Activated T-helper 17 cell treated with anti-CD3 and anti-CD28 coated beads, Interleukin-2, amount 50 U/mL, for 72 hours (primary cell): ENCODE measurements at regions not wholly inside any gene's neighbourhood (a gene's known extent, or its start where the extent isn't known, plus 50 kb on each side); places are given as distances from the start of the nearest gene placed in this dataset.

Source experiments
- ATAC-seq: fragments of 150-1000 bp; cut with Tn5 transposase; replicated peaks from 2 replicates; pipeline ENCODE4 v1.10.0; 2021; ENCODE audit warnings: mild to moderate bottlenecking, moderate library complexity
- H3K27ac Mint-ChIP-seq: one replicate; pipeline ENCODE4 v1.8.0; 2022; ENCODE audit warnings: mixed read lengths
- H3K27me3 Mint-ChIP-seq: one replicate; pipeline ENCODE4 v1.8.0; 2022; ENCODE audit warnings: mixed read lengths
- H3K36me3 Mint-ChIP-seq: one replicate; pipeline ENCODE4 v1.8.0; 2022; ENCODE audit warnings: low read depth, mild to moderate bottlenecking, mixed read lengths
- H3K4me1 Mint-ChIP-seq: one replicate; pipeline ENCODE4 v1.8.0; 2022; ENCODE audit warnings: mixed read lengths
- H3K4me3 Mint-ChIP-seq: one replicate; pipeline ENCODE4 v1.8.0; 2022; ENCODE audit warnings: mild to moderate bottlenecking, mixed read lengths
- H3K9me3 Mint-ChIP-seq: one replicate; pipeline ENCODE4 v1.8.0; 2022; ENCODE audit warnings: mixed read lengths

DNA sequence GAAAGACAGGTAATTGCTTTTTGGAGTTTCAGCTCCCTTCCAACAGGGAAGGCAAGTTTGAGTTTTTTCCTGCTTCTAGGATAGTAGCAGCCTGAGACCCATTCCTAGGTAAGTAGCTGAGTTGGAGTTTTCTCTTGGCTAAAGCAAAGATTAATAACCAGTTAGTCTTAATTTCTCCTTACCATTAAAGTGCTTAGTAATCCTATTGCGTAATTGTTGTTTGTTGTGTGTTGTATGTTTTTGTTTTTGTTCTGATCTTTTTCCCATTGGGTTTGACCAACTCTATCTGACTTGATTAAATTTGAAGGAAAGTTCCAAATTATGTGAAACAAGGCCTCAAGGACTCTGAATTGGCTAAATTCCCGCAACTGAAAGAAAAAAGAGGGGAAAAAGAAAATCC is 83.5 kb downstream of the TBX22 start:
- no peak overlapping the region for H3K4me3 Mint-ChIP-seq
- no peaks in the 10 kb centered on the region for H3K4me1 Mint-ChIP-seq
- peaks cover 3% of the 10 kb centered on the region for H3K27me3 Mint-ChIP-seq
- ATAC-seq = no peak
- H3K27ac Mint-ChIP-seq = no peak overlapping the region
- H3K9me3 Mint-ChIP-seq = no peaks in the 10 kb centered on the region
- no peaks in the 10 kb centered on the region for H3K36me3 Mint-ChIP-seq

DNA sequence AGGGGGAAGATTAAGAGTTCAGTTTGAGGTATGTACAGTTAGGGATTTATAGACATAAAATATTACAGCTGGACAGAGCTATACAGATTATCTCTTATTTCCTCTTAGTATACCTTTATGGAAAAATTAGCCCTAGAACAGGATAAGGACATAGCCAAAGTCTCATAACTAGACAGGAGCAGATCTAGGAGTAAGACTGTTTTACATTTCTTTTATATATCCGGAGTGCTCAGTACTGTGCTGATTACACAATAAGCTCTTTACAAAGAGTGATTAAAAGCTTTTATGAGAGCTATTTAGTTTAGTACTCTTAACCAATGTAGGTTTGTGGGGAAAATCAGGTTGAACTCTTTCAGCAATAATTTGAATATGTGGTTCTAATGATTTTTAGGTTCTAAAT is 105.8 kb downstream of the TBX22 start:
- no peaks in the 10 kb centered on the region for H3K27me3 Mint-ChIP-seq
- no peak overlapping the region for H3K27ac Mint-ChIP-seq
- no peaks in the 10 kb centered on the region for H3K9me3 Mint-ChIP-seq
- H3K4me3 Mint-ChIP-seq = no peak overlapping the region
- H3K36me3 Mint-ChIP-seq = no peaks in the 10 kb centered on the region
- ATAC-seq = no peak
- H3K4me1 Mint-ChIP-seq = no peaks in the 10 kb centered on the region

DNA sequence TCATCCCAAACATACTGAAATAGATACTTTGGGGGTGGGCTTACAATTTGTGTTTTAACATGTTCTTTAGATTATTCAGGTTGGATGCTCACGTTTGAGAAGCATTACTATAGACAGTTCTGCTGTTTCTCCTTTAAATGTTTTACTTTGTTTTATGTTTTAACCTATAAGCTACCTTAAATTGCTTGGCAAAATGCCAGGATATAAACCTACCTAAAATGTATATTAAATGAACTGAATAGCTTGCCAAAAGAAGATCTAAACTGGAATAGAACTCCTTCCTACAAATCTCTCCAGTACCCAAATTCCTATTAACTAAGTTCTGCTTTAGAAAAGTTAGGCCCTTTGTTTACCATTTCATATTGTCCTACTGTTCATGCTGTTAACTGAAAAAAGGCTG is 124.4 kb downstream of the TBX22 start:
- Mint-ChIP-seq H3K27ac (no peak overlapping the region), H3K9me3 (peaks cover 4% of the 10 kb centered on the region), H3K4me3 (no peak overlapping the region), H3K36me3 (no peaks in the 10 kb centered on the region), H3K4me1 (no peaks in the 10 kb centered on the region), H3K27me3 (no peaks in the 10 kb centered on the region)
- no peak for ATAC-seq

DNA sequence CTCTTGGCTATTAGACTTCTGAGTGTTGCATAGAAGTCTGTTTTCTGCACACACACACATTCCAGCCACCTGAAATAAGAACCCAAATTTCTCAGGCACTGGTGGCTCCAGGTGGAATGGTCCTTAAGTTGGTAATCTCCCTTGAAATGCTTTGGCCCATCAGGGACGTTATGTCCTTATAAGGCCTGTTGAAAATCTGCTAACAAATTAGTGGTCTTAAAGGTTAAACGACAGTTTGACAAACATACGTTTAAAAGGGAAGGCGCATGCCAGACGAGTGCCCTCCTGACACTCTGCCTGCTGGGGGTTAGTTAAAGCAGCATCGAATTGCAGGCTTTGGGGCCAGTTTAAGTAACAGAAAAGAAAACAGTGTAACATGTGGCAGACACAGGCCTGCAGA is 125.0 kb downstream of the TBX22 start:
- H3K9me3 Mint-ChIP-seq = peaks cover 3% of the 10 kb centered on the region
- H3K4me1 Mint-ChIP-seq = no peaks in the 10 kb centered on the region
- H3K4me3 Mint-ChIP-seq = no peak overlapping the region
- H3K27ac Mint-ChIP-seq = no peak overlapping the region
- ATAC-seq = no peak
- H3K36me3 Mint-ChIP-seq = no peaks in the 10 kb centered on the region
- no peaks in the 10 kb centered on the region for H3K27me3 Mint-ChIP-seq

DNA sequence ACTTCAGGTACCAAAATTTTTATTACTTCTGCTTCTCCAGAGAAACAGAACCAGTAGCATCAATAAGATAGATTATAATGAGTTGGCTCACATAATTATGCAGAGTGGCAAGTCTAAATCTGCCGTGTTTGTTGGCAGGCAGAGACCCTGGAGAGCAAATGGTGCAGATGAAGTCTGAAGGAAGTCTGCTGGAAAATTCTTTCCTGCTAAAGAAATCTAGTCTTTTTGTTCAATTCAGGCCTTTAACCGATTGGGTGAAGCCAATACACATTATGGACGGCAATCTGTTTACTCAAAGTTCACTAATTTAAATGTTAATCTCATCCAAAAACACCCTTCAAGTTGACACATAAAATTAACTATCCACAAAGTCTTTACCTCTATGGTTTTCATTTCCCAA is 156.0 kb downstream of the TBX22 start:
- no peaks in the 10 kb centered on the region for H3K9me3 Mint-ChIP-seq
- no peak overlapping the region for H3K4me3 Mint-ChIP-seq
- ATAC-seq = no peak
- H3K36me3 Mint-ChIP-seq = no peaks in the 10 kb centered on the region
- no peak overlapping the region for H3K27ac Mint-ChIP-seq
- H3K4me1 Mint-ChIP-seq = no peaks in the 10 kb centered on the region
- H3K27me3 Mint-ChIP-seq = no peaks in the 10 kb centered on the region

DNA sequence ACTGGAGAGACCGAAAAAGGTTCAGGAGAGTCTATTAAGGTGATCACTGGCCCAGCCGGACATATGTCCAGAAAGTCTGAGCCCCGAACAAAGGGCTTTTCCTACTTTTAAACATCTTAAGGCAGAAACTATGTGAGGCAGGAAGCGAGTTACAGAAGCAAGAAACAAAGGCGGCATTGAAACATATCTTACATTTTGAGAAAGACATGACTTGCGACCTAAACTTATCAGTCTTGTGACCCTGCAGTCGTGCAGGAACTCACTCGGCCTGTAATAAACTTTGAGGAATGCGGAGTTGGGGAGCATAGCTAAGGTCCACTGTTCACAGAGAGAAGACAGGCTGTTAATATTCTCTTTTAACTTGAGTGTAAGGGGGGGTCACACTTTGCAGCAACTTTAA is 158.7 kb downstream of the TBX22 start:
- ATAC-seq = no peak
- Mint-ChIP-seq H3K36me3 (no peaks in the 10 kb centered on the region), H3K27me3 (no peaks in the 10 kb centered on the region), H3K4me3 (no peak overlapping the region), H3K27ac (no peak overlapping the region), H3K9me3 (no peaks in the 10 kb centered on the region), H3K4me1 (no peaks in the 10 kb centered on the region)

DNA sequence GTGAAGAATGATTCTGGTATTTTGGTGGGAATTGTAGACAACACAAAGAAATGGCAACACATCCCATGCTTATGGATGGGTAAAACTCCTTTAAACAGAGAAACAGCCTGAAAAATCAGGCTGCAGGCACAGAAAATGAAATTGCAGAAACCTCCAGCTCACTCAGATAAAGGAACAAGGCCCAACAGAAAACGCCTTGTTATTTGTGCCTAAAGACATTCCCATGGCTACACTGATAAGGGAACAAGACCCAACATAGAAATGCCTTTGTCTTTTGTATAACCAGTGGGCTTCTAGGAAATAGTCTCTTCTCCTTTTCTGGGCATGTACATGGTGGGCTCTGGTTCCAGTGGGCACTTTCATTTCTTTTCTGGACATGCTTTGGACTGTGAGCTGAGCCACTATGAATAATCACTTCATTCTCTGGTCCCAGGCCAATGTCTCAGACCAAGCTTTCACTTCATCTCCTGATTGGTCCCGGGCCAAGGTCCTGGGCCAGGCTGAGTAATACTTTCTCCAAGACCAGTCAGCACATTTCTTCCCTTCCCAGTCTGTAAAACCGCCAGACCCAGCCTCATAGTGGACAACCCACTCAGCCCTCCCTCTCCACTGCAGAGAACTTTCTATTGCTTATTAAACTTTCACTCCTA is 160.5 kb downstream of the TBX22 start:
- Mint-ChIP-seq H3K27ac (no peak overlapping the region), H3K9me3 (no peaks in the 10 kb centered on the region), H3K27me3 (no peaks in the 10 kb centered on the region), H3K4me1 (no peaks in the 10 kb centered on the region), H3K36me3 (no peaks in the 10 kb centered on the region), H3K4me3 (no peak overlapping the region)
- ATAC-seq = no peak

DNA sequence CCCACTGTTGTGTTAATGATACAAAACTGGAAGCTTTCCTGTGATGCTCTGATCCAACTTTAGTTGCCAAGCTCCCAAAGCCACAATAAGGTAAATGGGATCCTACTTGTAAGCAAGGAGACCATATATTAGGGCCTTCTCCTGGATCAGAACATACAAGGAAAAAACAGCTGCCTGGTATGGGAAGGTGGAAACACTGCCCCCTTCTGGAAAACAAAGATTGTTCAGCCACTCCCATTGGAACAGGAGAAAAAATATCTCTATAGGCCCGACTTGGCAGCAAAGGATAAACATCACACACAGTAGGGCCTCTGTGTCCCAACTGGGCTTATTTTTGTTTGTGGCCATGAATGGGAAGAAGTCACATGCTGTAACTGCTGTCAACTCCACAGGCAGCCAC is 166.5 kb downstream of the TBX22 start:
- no peak overlapping the region for H3K4me3 Mint-ChIP-seq
- no peaks in the 10 kb centered on the region for H3K9me3 Mint-ChIP-seq

DNA sequence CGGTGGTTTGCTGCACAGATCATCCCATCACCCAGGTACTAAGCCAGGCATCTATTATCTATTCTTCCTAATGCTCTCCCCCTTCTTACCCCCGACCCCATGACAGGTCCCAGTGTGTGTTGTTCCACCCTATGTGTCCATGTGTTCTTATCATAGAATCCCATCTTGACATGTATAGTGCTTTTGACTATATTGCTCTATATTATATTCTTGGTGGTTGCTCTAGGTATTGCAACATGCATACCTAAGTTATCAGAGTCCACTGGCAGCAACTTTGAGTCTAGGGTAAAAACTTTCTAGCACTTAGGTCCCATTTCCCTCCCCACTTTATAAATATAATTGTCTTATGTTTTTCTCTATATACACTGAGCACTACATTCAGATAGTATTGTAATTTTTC is 170.3 kb downstream of the TBX22 start:
- H3K4me3 Mint-ChIP-seq = no peak overlapping the region
- no peaks in the 10 kb centered on the region for H3K9me3 Mint-ChIP-seq
- ATAC-seq = no peak
- H3K36me3 Mint-ChIP-seq = no peaks in the 10 kb centered on the region
- no peaks in the 10 kb centered on the region for H3K4me1 Mint-ChIP-seq
- no peak overlapping the region for H3K27ac Mint-ChIP-seq
- no peaks in the 10 kb centered on the region for H3K27me3 Mint-ChIP-seq

More for the DNA sequence above, 166.5 kb downstream of the TBX22 start:
- H3K4me1 Mint-ChIP-seq = no peaks in the 10 kb centered on the region
- H3K27me3 Mint-ChIP-seq = no peaks in the 10 kb centered on the region
- H3K36me3 Mint-ChIP-seq = no peaks in the 10 kb centered on the region
- H3K27ac Mint-ChIP-seq = no peak overlapping the region
- no peak for ATAC-seq

DNA sequence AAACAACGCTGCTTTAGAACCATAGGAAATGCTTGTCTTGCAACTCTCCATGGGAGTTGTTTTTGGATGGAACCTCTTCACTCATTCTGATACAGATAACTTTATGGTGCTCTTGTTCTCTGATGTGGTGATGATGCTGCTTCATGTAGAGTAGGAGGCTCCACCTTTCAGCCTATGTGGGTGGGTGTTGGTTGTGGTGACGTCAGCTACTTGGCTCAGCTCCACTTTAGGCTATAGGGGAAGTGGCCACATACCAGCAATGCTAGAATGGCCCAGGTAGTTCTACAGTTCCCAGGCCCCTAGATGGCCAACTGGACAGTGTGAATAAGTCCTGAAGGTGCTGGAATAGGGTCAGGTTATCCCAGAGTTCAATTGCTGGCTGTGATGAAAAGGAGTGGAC is 192.1 kb downstream of the TBX22 start:
- no peak overlapping the region for H3K27ac Mint-ChIP-seq
- no peaks in the 10 kb centered on the region for H3K36me3 Mint-ChIP-seq
- H3K27me3 Mint-ChIP-seq = no peaks in the 10 kb centered on the region
- H3K9me3 Mint-ChIP-seq = no peaks in the 10 kb centered on the region
- H3K4me3 Mint-ChIP-seq = no peak overlapping the region
- no peak for ATAC-seq
- H3K4me1 Mint-ChIP-seq = no peaks in the 10 kb centered on the region

DNA sequence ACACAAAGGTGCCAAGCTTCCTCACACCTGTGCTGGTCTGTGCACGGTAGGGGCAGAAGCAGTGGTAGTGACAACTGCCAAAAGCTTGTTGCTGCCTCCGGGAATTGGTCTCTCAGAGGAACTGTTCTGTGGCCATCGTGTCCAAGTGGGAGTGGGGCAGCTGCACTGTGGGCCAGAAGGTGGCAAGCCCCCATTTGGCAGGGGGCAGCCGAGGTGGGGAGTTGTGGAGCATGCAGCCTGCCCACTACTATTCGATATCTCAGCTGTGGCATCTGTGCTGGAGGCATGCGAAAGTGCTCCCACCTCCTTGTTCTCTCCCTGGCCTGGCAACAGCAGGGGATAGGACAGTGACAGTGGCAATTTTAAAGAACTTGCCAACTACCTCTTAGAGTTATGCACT is 192.8 kb downstream of the TBX22 start:
- Mint-ChIP-seq H3K4me3 (no peak overlapping the region), H3K9me3 (no peaks in the 10 kb centered on the region), H3K36me3 (no peaks in the 10 kb centered on the region), H3K27me3 (no peaks in the 10 kb centered on the region), H3K4me1 (no peaks in the 10 kb centered on the region), H3K27ac (no peak overlapping the region)
- ATAC-seq = no peak

DNA sequence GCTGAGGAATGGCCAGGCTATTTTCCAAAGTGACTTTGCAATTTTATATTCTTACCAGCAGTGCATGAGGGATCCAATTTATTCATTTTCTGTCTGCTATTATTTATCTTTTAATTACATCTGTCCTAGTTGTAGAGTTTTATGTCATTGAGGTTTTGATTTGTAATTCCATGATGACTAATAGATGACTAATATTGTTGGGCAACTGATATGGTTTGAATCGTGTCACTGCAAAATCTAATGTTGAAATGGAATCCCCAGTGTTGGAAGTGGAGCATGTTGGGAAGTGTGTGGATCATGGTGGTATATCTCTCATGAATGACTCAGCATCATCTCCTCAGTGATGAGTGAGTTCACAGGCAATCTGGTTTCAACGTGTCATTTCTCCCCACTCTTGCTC is 201.5 kb downstream of the TBX22 start:
- Mint-ChIP-seq H3K4me1 (no peaks in the 10 kb centered on the region), H3K9me3 (no peaks in the 10 kb centered on the region)

DNA sequence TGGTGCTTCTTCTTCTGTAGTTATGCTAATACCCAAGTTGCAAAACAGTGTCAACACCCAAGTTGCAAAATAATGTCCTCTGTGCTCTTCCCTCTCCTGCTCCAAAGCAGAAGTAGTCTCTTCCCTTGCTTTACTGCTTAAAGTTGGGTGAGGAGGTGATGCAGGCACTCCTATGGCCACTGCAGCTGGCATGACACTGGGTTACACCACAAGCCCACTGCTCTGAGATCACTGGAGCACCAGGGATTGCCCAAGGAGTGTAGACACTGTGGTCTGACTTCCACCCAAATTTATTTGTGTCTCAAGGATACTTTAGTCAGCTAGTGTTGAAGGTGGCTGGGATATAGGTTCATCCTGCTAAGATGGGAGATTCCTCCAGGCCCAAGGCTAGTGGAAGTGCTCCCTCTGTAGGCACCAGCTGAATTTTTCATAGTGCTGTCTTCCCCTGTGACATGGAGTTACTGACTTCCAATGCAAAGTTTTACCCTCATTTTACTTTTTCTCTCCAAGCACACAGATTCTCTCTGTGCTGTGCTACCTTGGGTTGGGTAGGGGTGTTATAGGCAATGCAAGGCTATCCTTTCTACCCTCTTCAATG is 196.2 kb upstream of the TENT5D start:
- Mint-ChIP-seq H3K36me3 (no peaks in the 10 kb centered on the region), H3K4me3 (no peak overlapping the region), H3K4me1 (no peaks in the 10 kb centered on the region), H3K27ac (no peak overlapping the region), H3K9me3 (no peaks in the 10 kb centered on the region), H3K27me3 (no peaks in the 10 kb centered on the region)
- no peak for ATAC-seq

More for the DNA sequence above, 201.5 kb downstream of the TBX22 start:
- Mint-ChIP-seq H3K4me3 (no peak overlapping the region), H3K27me3 (no peaks in the 10 kb centered on the region), H3K27ac (no peak overlapping the region), H3K36me3 (no peaks in the 10 kb centered on the region)
- ATAC-seq = no peak

DNA sequence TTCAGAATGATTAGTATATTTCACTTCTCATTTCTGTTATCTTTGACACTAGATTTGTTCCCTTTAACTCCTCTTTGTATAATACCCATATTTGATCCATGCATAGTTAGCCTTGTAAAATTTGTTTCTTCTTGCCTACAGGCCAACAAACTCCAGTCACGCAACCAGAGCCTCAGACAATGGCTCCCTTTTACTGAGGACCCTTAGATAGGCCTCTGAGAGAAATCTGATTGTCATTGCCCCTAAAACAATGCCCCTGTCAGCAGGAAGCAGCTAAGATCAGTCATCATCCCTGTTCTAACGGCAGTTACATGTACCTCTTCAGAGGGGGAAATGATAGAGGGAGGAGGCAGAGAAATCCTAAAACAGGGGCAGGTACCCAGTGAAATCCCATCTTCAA is 190.6 kb upstream of the TENT5D start:
- H3K9me3 Mint-ChIP-seq = no peaks in the 10 kb centered on the region
- H3K27ac Mint-ChIP-seq = no peak overlapping the region
- H3K27me3 Mint-ChIP-seq = no peaks in the 10 kb centered on the region
- no peaks in the 10 kb centered on the region for H3K36me3 Mint-ChIP-seq
- H3K4me3 Mint-ChIP-seq = no peak overlapping the region
- no peaks in the 10 kb centered on the region for H3K4me1 Mint-ChIP-seq
- ATAC-seq = no peak

DNA sequence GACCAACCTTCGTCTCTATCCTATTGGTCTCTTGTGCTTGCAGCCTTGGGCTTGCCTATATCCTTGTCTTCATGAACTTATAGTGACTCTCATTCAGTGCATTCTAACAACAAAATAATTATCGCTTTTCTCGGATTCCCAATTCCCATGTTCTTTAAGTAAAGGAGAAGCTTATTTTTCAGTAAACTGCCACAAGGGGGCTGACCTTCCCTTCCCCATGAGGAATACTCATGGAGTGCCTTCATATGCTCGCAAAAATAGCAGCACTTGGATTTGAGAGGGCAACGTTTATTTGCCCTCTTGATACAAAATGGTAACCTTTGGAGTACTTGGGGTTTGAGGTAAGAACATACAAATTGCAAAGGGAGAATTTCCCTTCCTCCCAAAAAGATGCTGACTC is 183.2 kb upstream of the TENT5D start:
- Mint-ChIP-seq H3K27me3 (no peaks in the 10 kb centered on the region), H3K4me3 (no peak overlapping the region), H3K27ac (no peak overlapping the region), H3K4me1 (no peaks in the 10 kb centered on the region), H3K9me3 (no peaks in the 10 kb centered on the region), H3K36me3 (no peaks in the 10 kb centered on the region)
- ATAC-seq = no peak

DNA sequence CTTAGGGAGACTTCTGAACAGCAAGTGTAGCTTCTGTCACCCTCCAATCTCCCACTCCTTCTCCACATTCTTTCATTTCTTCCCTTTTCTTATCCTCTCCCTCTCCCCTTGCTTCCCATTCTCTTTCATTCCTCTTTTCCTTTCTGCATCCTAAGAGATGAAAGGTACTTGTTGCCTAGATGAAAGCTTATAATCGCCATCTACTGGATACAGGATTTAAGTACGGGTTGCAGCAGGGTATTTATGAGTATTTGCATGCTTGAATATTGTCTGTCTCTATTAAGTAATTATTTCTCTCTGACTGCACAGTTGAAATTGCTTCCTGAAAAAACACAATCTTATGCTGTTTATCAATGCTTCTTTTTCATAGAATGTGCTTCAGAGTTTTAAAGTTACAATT is 174.0 kb upstream of the TENT5D start:
- ATAC-seq = no peak
- no peaks in the 10 kb centered on the region for H3K9me3 Mint-ChIP-seq
- H3K27me3 Mint-ChIP-seq = no peaks in the 10 kb centered on the region
- no peak overlapping the region for H3K27ac Mint-ChIP-seq
- H3K36me3 Mint-ChIP-seq = no peaks in the 10 kb centered on the region
- H3K4me3 Mint-ChIP-seq = no peak overlapping the region
- H3K4me1 Mint-ChIP-seq = no peaks in the 10 kb centered on the region
